ENCODE measurements at regions not wholly inside any gene's neighbourhood (a gene's known extent, or its start where the extent isn't known, plus 50 kb on each side); places are given as distances from the start of the nearest gene placed in this dataset.

- no peaks in the 10 kb centered on the region for H3K36me3 ChIP-seq (ENCODE audit: insufficient read depth, low read length)
- H3K27ac Mint-ChIP-seq: no peak overlapping the region
- TF ChIP-seq CTCF (IDR thresholded peaks at IDR 0.05): no peak
- H3K36me3 Mint-ChIP-seq (ENCODE audit: low read depth): no peaks in the 10 kb centered on the region
- H3K27me3 ChIP-seq (ENCODE audit: control insufficient read depth in 1 of 2, insufficient read depth in 2 of 2, low read length in 2 of 2): no peaks in the 10 kb centered on the region
- DNase-seq (no peak), ATAC-seq (ENCODE audit: poor library complexity) (no peak)
- no peaks in the 10 kb centered on the region for H3K4me1 ChIP-seq (ENCODE audit: insufficient read depth, low read length)
- intact Hi-C loops (cut with DNase I, micrococcal nuclease): no loop called here
- ChIA-PET CTCF (no interaction called here), POLR2A (no interaction called here)
- H3K27ac ChIP-seq (ENCODE audit: low read depth in 1 of 2, low read length in 2 of 2): no peak overlapping the region
- H3K4me1 Mint-ChIP-seq (ENCODE audit: low read depth): no peaks in the 10 kb centered on the region
- no peaks in the 10 kb centered on the region for H3K27me3 Mint-ChIP-seq
- H3K9me3 Mint-ChIP-seq: no peaks in the 10 kb centered on the region
- no peak overlapping the region for H3K4me3 Mint-ChIP-seq
- H3K9me3 ChIP-seq (ENCODE audit: control insufficient read depth in 1 of 2, insufficient read depth in 1 of 2, low read length in 2 of 2): peaks cover 0 to 3% of the 10 kb centered on the region in 2 experiments
- H3K4me3 ChIP-seq (ENCODE audit: low read length): no peak overlapping the region
These were observed 130.5 kb upstream of the UNC5B start for GRCh38 chr10:71081912-71082311.

- TF ChIP-seq CTCF (IDR thresholded peaks at IDR 0.05): no peak
- ChIA-PET POLR2A (no interaction called here), CTCF (no interaction called here)
- Histone ChIP-seq H3K36me3 (ENCODE audit: insufficient read depth, low read length) (no peaks in the 10 kb centered on the region), H3K9me3 (ENCODE audit: control insufficient read depth in 1 of 2, insufficient read depth in 1 of 2, low read length in 2 of 2) (peaks cover 0 to 3% of the 10 kb centered on the region in 2 experiments), H3K27ac (ENCODE audit: low read depth in 1 of 2, low read length in 2 of 2) (no peak overlapping the region), H3K27me3 (ENCODE audit: control insufficient read depth in 1 of 2, insufficient read depth in 2 of 2, low read length in 2 of 2) (no peaks in the 10 kb centered on the region), H3K4me1 (ENCODE audit: insufficient read depth, low read length) (no peaks in the 10 kb centered on the region), H3K4me3 (ENCODE audit: low read length) (no peak overlapping the region)
- ATAC-seq (ENCODE audit: poor library complexity): no peak
- H3K4me3 Mint-ChIP-seq: no peak overlapping the region
- no peak overlapping the region for H3K27ac Mint-ChIP-seq
- no peaks in the 10 kb centered on the region for H3K36me3 Mint-ChIP-seq (ENCODE audit: low read depth)
- intact Hi-C loops (cut with DNase I, micrococcal nuclease): no loop called here
- no peaks in the 10 kb centered on the region for H3K4me1 Mint-ChIP-seq (ENCODE audit: low read depth)
- DNase-seq: no peak
- no peaks in the 10 kb centered on the region for H3K27me3 Mint-ChIP-seq
- H3K9me3 Mint-ChIP-seq: no peaks in the 10 kb centered on the region
These were observed 129.2 kb upstream of the UNC5B start for GRCh38 chr10:71082960-71083715.

GRCh38 chr10:71083716-71083975 is 128.7 kb upstream of the UNC5B start:
- intact Hi-C loops (cut with DNase I, micrococcal nuclease): no loop called here
- H3K4me1 Mint-ChIP-seq (ENCODE audit: low read depth): no peaks in the 10 kb centered on the region
- no peaks in the 10 kb centered on the region for H3K4me1 ChIP-seq (ENCODE audit: insufficient read depth, low read length)
- ChIA-PET POLR2A (no interaction called here), CTCF (no interaction called here)
- no peak overlapping the region for H3K4me3 ChIP-seq (ENCODE audit: low read length)
- ATAC-seq (ENCODE audit: poor library complexity) (no peak), DNase-seq (no peak)
- no peaks in the 10 kb centered on the region for H3K36me3 Mint-ChIP-seq (ENCODE audit: low read depth)
- no peak for TF ChIP-seq CTCF (IDR thresholded peaks at IDR 0.05)
- no peak overlapping the region for H3K27ac Mint-ChIP-seq
- no peaks in the 10 kb centered on the region for H3K9me3 Mint-ChIP-seq
- no peaks in the 10 kb centered on the region for H3K36me3 ChIP-seq (ENCODE audit: insufficient read depth, low read length)
- peaks cover 0 to 3% of the 10 kb centered on the region in 2 experiments for H3K9me3 ChIP-seq (ENCODE audit: control insufficient read depth in 1 of 2, insufficient read depth in 1 of 2, low read length in 2 of 2)
- H3K27me3 ChIP-seq (ENCODE audit: control insufficient read depth in 1 of 2, insufficient read depth in 2 of 2, low read length in 2 of 2): no peaks in the 10 kb centered on the region
- no peaks in the 10 kb centered on the region for H3K27me3 Mint-ChIP-seq
- no peak overlapping the region for H3K27ac ChIP-seq (ENCODE audit: low read depth in 1 of 2, low read length in 2 of 2)
- H3K4me3 Mint-ChIP-seq: no peak overlapping the region

Measured in CD4-positive, alpha-beta T cell (primary cell).